HEK293 (cell line): ENCODE measurements at regions not wholly inside any gene's neighbourhood (a gene's known extent, or its start where the extent isn't known, plus 50 kb on each side); places are given as distances from the start of the nearest gene placed in this dataset.

Source experiments
- RBAK ChIP-seq: fragments of 450-650 bp; formaldehyde crosslinking; IDR thresholded peaks from 2 replicates; pipeline ENCODE4 v1.5.1; 2016; ENCODE audit warnings: missing biosample characterization, missing genetic modification characterization
- REST ChIP-seq: fragments of 450-650 bp; formaldehyde crosslinking; IDR thresholded peaks from 2 replicates; pipeline ENCODE4 v1.5.1; 2016; ENCODE audit warnings: missing biosample characterization, missing genetic modification characterization
- ZBTB11 ChIP-seq: fragments of 450-650 bp; formaldehyde crosslinking; conservative IDR thresholded peaks from 2 replicates; pipeline ENCODE4 v1.5.1; 2016; ENCODE audit warnings: low read depth, missing biosample characterization, missing genetic modification characterization
- ZNF155 ChIP-seq: fragments of 450-650 bp; formaldehyde crosslinking; IDR thresholded peaks from 2 replicates; pipeline ENCODE4 v1.5.1; 2016; ENCODE audit warnings: missing biosample characterization, missing genetic modification characterization
- ZNF629 ChIP-seq: fragments of 450-650 bp; formaldehyde crosslinking; IDR thresholded peaks from 2 replicates; pipeline ENCODE4 v1.5.1; 2017; ENCODE audit warnings: missing biosample characterization, missing genetic modification characterization
- ZNF707 ChIP-seq: fragments of 450-650 bp; formaldehyde crosslinking; IDR thresholded peaks from 2 replicates; pipeline ENCODE4 v1.5.1; 2016; ENCODE audit warnings: missing biosample characterization, missing genetic modification characterization
- TF ChIP-seq, protein P1 (sequence below): fragments of 450-650 bp; formaldehyde crosslinking; IDR thresholded peaks from 2 replicates; pipeline ENCODE4 v1.5.1; 2016; ENCODE audit warnings: missing biosample characterization, missing genetic modification characterization
- TF ChIP-seq, protein P2 (sequence below): fragments of 450-650 bp; formaldehyde crosslinking; IDR thresholded peaks from 2 replicates; pipeline ENCODE4 v1.5.1; 2016; ENCODE audit warnings: missing biosample characterization, missing genetic modification characterization

GRCh38 chr10:130558746-130559546 lies 422.8 kb downstream of the GLRX3 start:
- TF ChIP-seq, protein P1, sequence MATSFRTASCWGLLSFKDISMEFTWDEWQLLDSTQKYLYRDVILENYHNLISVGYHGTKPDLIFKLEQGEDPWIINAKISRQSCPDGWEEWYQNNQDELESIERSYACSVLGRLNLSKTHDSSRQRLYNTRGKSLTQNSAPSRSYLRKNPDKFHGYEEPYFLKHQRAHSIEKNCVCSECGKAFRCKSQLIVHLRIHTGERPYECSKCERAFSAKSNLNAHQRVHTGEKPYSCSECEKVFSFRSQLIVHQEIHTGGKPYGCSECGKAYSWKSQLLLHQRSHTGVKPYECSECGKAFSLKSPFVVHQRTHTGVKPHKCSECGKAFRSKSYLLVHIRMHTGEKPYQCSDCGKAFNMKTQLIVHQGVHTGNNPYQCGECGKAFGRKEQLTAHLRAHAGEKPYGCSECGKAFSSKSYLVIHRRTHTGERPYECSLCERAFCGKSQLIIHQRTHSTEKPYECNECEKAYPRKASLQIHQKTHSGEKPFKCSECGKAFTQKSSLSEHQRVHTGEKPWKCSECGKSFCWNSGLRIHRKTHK (tag by site-specific recombination): no peak
- TF ChIP-seq, protein P2, sequence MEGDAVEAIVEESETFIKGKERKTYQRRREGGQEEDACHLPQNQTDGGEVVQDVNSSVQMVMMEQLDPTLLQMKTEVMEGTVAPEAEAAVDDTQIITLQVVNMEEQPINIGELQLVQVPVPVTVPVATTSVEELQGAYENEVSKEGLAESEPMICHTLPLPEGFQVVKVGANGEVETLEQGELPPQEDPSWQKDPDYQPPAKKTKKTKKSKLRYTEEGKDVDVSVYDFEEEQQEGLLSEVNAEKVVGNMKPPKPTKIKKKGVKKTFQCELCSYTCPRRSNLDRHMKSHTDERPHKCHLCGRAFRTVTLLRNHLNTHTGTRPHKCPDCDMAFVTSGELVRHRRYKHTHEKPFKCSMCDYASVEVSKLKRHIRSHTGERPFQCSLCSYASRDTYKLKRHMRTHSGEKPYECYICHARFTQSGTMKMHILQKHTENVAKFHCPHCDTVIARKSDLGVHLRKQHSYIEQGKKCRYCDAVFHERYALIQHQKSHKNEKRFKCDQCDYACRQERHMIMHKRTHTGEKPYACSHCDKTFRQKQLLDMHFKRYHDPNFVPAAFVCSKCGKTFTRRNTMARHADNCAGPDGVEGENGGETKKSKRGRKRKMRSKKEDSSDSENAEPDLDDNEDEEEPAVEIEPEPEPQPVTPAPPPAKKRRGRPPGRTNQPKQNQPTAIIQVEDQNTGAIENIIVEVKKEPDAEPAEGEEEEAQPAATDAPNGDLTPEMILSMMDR (tag by site-specific recombination): no peak
- TF ChIP-seq REST (no peak), RBAK (no peak), ZNF629 (tag by site-specific recombination) (no peak), ZBTB11 (tag by site-specific recombination) (no peak), ZNF707 (tag by site-specific recombination) (no peak), ZNF155 (tag by site-specific recombination) (no peak)
